ENCODE measurements at regions not wholly inside any gene's neighbourhood (a gene's known extent, or its start where the extent isn't known, plus 50 kb on each side); places are given as distances from the start of the nearest gene placed in this dataset.

- no peak for TF ChIP-seq POLR2A (IDR thresholded peaks at IDR 0.05)
- TF ChIP-seq, protein P1, sequence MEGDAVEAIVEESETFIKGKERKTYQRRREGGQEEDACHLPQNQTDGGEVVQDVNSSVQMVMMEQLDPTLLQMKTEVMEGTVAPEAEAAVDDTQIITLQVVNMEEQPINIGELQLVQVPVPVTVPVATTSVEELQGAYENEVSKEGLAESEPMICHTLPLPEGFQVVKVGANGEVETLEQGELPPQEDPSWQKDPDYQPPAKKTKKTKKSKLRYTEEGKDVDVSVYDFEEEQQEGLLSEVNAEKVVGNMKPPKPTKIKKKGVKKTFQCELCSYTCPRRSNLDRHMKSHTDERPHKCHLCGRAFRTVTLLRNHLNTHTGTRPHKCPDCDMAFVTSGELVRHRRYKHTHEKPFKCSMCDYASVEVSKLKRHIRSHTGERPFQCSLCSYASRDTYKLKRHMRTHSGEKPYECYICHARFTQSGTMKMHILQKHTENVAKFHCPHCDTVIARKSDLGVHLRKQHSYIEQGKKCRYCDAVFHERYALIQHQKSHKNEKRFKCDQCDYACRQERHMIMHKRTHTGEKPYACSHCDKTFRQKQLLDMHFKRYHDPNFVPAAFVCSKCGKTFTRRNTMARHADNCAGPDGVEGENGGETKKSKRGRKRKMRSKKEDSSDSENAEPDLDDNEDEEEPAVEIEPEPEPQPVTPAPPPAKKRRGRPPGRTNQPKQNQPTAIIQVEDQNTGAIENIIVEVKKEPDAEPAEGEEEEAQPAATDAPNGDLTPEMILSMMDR (IDR thresholded peaks at IDR 0.05), result no peak
Observed at GRCh38 chr5:170448221-170448620, 55.6 kb upstream of the KCNIP1 start.

All from lower leg skin (tissue), 3 donors.